Retinal pigment epithelial cell (primary cell): ENCODE measurements at regions not wholly inside any gene's neighbourhood (a gene's known extent, or its start where the extent isn't known, plus 50 kb on each side); places are given as distances from the start of the nearest gene placed in this dataset.

Source experiments
- DNase-seq: peaks from one replicate; pipeline ENCODE4 v3.0.0-alpha.2; 2010; ENCODE audit warnings: low read depth
- H3K4me3 ChIP-seq: 2 replicates; pipeline ENCODE4 v1.5.1; 2011; ENCODE audit warnings: mild to moderate bottlenecking, low read length, control low read depth, moderate library complexity
- CTCF ChIP-seq: conservative IDR thresholded peaks from 2 replicates; pipeline ENCODE4 v1.5.1; 2011; ENCODE audit warnings: low read depth, low read length, control low read depth, inconsistent platforms

- H3K4me3 ChIP-seq = no peak overlapping the region
- no peak for TF ChIP-seq CTCF
- DNase-seq = no peak
These were observed 187.4 kb upstream of the SOX11 start for GRCh38 chr2:5504756-5505155.

DNA sequence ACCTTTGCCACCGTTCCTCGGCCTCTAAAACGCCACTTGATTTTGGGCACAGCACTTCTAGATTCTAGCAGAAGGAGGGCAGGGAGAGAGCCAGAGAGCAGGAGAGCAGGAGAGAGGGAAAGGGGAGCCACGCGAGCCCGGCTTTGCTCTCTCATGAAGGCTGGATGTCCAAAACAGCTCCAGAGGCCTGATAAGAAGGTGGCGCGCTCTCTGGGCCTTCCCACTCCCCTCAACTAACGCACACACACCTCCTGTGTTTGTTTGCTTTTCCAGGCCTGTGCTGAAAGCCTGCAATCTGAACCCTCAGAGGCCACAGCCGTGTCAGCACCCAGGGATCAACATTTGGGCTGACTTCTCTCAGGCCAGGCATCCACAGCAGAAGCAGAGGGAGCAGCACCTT, 184.8 kb upstream of the SOX11 start:
- H3K4me3 ChIP-seq = no peak overlapping the region
- TF ChIP-seq CTCF = no peak
- no peak for DNase-seq

DNA sequence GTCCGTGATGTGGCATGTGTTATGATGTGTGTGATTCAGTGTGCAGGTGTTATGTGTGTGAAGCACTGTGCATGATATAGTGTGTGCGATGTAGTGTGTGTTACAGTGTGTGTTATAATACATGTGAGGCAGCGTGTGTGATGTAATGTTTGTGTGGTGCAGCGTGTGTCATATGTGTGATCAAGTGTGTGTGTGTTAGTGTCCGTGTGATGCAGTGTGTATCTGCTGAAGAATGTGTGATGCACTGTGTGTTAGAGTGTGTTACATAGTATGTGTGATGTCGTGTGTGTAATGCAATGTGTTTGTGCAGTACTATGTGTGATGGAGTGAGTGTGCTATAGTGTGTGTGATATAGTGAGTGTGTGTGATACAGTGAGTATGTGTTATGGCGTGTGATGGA, 182.8 kb upstream of the SOX11 start:
- no peak for DNase-seq
- TF ChIP-seq CTCF = no peak
- no peak overlapping the region for H3K4me3 ChIP-seq

DNA sequence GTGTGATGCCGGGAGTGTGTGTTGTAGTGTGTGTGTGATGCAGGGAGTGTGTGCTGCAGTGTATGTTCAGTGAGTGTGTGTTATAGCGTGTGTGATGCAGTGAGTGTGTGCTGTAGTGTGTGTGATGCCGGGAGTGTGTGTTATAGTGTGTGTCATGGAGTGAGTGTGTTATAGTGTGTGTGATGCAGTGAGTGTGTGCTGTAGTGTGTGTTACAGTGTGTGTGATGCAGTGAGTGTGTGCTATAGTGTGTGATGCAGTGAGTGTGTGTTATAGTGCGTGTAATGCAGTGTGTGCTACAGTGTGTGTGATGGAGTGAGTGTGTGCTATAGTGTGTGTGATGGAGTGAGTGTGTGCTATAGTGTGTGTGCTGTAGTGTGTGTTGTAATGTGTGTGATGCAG, 182.1 kb upstream of the SOX11 start:
- no peak overlapping the region for H3K4me3 ChIP-seq
- TF ChIP-seq CTCF = no peak
- DNase-seq = no peak

DNA sequence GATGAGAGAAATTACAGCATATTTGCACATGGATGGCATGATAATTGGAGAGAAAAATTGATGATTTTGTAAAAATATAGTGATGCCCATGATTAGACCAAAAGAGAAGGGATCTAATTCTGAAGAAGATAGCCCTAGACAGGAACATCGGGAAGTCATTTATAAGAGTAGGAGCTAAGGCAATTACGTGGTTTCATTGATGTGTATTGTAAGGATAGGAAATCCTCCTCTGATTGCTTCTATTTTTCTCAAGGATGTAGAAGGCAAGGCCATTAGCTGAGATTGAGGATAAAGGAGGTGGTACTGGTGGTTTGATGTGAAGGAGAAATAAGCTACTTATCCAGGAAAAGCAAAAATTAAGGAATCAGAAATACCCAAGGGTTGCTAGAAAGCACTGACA, 176.5 kb upstream of the SOX11 start:
- TF ChIP-seq CTCF = no peak
- no peak overlapping the region for H3K4me3 ChIP-seq
- DNase-seq = no peak

GRCh38 chr2:5519286-5519685, 172.9 kb upstream of the SOX11 start:
- H3K4me3 ChIP-seq = no peak overlapping the region
- TF ChIP-seq CTCF = no peak
- no peak for DNase-seq

- no peak for TF ChIP-seq CTCF
- H3K4me3 ChIP-seq = no peak overlapping the region
- peak; percentile 58 for DNase-seq
These were observed 171.7 kb upstream of the SOX11 start for GRCh38 chr2:5520463-5520972.
